DMS79 (cell line): ENCODE measurements at regions not wholly inside any gene's neighbourhood (a gene's known extent, or its start where the extent isn't known, plus 50 kb on each side); places are given as distances from the start of the nearest gene placed in this dataset.
"Not testable (repeated sequence)": the region's sequence is repeated elsewhere in the genome, so short reads cannot be mapped to it uniquely, and the experiment has no call there.

Source experiments
- DNase-seq: peaks from one replicate; lab custom pipeline; 2025; lab: John Stamatoyannopoulos, UW

DNA sequence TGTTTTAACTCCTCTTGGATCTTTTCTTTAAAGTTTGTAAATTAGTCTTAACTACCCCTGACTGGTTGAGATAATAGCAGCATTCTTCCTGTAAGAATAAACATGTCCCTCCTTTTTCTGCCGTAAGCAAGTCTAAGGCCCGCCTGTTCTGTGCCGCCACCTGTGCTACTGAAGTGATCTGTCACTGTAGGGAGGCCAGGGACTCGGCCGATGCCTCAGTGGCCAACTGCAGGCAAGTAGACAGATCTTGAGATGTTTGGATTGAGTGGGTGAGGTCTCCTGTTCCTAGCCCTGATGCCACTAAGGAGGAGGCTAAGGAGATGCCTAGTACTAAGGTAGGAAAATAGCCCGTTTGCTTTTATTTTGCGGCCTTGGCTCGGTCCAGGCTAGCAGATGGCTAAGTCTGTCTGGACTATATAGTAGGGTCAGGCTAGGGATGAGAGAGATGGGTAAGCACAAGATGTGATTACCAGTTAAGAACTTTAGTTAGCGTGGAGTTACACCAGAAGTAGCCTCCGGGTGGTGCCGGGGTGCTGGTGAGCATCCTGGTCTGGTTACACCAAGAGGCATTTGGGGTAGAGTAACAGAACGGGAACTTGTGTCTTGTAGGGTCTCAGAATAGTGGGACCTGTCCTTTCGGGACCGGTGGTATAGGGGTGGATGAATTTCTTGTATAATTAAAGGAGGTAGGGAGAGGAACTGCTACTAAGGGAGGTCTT is 584.2 kb downstream of the SUCLG1 start:
- DNase-seq = no peak

DNA sequence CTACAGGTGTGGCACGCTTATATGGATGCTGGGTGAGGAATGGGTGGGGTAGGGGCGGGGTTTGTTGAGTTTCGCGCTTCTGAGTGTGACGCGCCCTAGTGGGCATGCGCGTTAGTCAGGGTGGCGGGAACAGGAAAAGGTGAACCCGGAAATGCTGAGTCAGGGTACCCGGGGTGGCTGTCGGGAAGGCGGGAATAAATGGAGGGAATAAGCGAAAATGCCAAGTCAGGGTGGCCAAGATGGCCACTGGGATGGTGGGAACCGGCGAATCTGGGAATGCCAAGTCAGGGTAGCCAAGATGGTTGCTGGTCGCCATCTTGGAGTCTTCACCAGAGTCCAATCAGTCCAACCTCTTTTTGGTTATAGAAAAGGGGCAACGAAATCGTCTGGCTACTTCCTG is 585.0 kb downstream of the SUCLG1 start:
- DNase-seq = no peak

DNA sequence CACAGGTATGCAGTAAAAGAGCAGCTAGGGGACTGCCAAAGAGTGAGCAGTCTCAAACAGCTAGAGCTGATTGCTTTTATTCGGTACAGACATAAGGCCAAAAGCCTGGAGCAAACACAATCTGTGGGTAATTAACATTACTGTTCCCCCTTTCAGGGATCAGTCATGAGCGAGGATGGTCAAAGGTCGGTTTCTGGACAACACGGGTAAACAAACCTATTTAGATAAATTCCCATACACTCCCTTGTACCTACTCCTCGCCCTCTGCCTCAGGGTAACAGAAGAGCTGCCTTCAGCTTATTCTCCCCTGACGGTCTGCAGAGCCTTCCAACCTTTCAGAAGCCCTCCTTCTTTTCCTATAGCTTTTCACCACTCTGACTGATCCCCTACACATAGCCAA is 586.0 kb downstream of the SUCLG1 start:
- no peak for DNase-seq

DNA sequence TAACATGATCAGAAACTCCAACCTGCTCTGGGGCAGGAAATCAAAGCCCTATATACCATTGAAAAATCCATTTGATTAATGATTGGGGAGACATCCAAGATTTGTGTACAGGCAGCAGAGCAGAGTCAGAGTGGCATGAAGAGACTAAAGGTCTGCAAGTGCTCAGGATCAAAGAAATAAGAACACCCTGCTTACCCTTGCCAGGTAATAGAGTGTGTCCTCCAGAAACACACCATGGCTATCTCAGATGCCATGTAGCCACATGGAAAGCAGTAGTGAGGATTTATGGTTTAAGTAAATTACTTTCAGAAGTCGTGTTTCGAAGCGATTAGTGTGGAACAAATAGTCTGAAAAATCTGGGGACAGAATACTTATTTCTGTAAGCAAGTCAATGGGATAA is 592.9 kb downstream of the SUCLG1 start:
- DNase-seq = no peak

DNA sequence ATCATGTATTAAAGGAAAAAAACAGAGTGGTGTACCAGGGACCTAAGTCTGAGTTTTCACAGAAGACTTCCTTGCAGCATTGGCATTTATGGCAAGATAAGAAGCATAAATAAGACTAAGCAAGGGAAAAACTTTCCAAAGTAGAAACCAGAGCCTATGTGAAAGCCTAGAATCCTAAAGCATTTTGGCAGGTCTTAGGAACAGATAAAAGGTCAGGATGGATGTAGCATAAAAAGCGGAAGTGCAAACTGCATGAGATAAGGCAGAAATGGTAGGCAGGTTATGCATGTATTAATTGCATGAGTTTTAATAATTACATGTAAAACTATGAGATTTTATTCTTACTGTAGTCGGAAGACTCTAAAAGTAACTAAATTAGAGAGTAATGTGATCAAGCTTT is 596.5 kb downstream of the SUCLG1 start:
- no peak for DNase-seq

DNA sequence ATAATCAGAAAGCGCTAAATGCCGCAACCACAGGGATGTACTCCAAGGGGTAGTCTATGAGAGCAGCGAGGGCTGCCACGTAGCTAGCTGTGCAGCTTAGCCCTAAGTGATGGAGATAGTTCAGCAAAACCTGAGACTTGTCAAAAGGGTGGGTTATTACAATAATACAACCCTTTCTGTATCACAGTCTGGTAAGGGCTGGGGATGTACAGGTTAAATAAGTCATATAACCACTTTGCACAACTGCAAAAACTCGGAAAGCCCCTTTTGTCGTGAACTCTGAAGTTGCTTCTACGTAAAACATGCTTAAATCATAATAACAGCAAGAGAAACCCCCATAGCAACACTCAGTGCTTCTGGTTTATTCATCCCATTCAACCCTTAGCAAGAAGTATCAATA is 598.8 kb downstream of the SUCLG1 start:
- no peak for DNase-seq

DNA sequence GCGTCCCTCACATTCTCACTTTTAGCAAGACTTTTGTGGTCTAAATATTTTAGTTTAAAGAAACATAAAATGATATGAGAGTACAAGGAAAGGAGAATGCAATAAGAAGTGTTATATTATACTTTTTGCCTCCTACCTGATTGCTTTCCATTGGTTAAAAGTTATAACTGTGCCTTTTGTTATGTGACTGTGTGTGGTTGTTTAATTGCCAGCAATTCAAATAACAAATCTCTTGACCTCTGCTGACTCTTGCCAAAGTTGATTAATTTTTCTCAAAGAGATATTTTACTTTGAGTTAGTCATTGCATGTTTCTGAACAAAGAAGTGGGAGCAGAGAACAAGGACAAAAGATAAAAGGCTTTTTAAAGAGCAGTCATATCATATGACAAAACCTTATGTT is 599.5 kb downstream of the SUCLG1 start:
- no peak for DNase-seq

DNA sequence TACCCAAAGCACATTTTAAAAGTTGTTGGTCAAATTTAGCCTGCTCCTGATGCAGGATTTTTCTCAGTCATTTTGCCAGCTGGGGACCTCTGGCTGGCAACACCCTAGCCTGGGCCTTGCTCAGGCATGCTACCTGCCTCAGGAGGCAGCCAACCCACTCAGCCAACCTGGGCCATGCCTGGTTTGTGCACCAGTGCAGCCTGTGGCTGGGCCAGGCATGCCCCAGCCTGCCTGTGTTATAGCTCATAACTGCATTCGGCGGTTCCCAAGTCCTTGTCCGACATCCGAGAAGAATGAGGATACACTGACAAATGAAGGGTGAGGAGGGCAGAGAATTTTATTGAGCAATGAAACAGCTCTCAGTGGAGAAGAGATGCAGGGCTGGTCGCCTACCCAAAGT is 608.0 kb downstream of the SUCLG1 start:
- no peak for DNase-seq

DNA sequence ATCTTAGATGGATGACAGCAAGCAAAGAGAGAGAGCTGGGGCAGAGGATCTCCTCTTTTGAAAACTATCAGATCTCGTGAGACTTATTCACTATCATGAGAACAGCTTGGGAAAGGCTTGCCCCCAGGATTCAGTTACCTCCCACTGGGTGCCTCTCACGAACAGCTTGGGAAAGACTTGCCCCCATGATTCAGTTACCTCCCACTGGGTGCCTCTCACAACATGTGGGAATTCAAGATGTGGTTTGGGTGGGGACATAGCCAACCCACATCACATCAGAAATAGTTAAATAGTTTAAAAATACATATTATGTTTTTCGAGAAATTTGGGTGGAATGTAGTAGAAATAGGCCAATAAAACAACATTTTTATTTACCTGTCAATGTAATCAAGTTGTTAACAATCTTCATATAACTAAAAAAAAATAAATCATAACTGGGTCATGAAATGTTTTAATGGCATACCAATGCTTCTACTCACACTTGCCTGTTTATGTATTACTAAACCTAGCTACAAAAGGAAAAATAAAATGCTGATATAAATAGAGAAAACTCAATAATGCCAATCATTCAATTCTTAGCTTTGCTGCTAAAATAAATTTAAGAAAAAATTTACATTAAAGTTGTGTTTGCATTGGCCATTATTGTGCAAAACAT is 608.9 kb downstream of the SUCLG1 start:
- DNase-seq = no peak

DNA sequence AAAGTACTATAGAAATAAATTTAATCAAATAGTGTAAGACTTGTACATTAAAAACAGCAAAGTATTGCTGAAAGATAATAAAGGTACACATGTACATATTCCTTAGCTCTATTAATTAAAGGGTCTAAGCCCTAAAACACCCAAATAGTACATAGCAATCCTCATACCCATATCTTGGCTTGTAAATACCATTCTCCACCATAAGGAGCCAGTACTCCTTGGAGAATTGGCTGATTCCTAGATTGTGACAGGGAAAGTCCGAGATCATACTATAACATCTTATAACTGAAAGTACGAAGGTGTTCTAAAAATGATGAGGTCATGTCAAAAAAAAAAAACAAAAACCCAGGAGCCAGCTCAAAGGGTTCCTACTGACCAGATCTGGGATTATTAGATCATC is 614.6 kb downstream of the SUCLG1 start:
- DNase-seq = no peak

DNA sequence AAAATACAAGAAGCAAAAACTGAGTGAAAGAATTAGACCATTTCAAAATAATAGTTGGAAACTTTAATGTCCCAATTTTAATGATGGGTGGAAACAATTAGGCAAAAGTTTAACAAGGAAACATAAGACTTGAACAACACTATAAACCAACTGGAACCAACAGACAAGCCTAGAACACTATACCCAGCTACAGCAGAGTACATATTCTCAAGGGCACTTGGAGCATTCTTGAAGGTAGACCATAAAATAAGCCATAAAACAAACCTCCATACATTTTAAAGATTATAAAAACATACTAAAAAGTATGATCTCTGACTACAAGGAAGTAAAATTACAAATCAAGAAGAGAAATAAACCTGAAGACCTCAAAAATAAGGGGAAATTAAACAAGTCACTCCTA is 616.7 kb downstream of the SUCLG1 start:
- DNase-seq = no peak

DNA sequence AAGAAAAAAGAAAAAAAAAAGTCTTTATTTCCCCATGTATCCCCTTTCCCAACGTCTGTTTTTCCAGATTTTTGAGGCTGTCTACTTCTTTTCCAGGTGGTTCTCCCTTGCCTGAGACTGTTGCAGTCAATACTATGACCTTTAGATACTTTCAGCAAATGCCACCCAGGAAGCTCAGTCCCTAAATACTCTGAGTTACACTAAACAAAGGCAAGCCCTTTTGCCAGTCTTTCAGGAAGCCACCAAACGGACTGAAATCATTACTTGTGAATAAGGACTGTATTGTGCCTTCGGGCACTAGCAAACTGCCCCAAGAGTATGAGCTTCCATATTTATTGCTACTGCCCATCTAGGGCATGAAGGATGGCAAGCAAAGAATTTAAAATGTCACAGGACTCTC is 621.3 kb downstream of the SUCLG1 start:
- DNase-seq = no peak

DNA sequence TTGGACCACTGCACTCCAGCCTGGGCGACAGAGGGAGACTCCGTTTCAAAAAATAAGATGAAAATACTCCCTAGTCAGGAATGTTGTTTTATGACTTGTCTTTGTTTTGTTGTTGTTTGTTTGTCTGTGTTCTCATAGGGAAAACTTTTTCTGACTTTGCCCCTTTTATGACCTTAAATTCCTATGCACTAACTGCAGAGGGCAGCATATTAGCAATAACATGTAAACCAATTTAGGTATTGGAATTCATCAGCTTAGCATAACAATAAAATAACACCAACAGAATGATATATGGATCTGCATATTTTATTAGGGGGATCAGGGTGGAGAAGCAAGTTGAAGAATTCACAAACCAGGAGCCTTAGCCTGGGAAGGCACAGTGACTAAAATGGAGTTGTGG is 631.5 kb downstream of the SUCLG1 start:
- DNase-seq = no peak

DNA sequence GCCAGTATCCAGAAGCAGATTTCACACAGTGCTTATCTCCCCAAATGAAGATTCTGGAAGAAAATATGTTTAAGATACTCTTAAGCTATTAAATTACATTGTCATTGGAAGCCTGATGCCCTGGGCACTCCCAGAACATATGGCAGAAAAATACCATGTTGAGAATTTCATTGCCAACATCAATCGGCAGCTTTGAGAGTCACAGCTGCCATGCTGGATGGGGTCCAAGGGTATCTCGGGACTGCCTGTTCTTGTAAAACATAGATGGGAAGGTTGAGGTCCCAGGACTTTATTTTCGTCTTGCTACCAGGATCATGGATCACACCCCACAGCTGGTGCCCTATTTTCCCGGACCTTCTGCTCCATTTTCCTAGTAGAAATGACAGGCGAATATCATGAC is 632.5 kb downstream of the SUCLG1 start:
- DNase-seq = no peak

DNA sequence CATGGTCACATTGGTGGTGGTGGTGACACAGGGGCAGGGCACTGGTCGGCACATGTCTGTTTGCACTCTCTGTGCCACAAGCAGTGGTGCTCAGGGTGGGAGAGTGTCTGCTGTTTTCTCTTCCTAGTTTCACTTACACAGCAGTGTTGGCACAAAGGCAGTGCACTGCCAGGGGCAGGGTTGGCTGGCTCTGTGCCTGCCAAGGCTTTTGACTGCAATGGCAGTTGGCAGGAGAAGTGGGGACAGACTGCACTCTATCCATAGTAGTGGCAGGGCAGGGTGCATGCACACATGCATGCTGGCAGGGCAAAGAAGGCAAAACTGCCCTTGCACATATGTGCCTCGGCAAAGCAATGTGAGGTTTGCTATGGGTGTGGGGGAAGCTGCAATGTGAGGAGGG is 635.9 kb downstream of the SUCLG1 start:
- no peak for DNase-seq

DNA sequence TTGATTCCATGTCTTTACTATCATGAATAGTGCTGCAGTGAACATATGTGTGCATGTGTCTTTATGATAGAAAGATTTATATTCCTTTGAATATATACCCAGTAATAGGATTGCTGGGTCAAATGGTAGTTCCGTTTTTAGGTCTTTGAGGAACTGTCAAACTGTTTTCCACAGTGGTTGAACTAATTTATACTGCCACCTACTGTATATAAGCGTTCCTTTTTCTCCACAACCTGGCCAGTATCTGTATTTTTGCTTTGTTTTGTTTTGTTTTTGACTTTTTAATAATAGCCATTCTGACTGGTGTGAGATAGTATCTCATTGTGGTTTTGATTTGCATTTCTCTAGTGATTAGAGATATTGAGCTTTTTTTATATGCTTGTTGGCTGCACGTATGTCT is 641.6 kb downstream of the SUCLG1 start:
- no peak for DNase-seq

DNA sequence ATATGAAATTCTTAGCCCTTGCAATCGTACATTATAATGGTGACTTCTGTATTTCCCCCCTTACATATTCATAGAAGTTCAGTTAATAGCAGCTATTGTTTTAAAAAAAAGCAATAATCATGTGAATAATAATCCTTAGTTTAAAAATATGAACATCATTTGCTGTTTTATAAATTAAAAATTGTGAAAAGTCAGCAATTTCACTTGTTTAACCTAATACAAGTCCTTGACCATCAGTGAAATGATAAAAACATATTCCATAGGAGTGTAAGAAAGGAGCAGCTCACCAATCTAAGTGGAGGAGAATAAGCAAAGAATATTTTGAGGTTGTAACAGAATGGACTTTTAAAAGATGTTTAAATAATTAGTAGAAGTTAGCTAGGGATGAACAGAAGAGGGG is 650.2 kb downstream of the SUCLG1 start:
- no peak for DNase-seq

DNA sequence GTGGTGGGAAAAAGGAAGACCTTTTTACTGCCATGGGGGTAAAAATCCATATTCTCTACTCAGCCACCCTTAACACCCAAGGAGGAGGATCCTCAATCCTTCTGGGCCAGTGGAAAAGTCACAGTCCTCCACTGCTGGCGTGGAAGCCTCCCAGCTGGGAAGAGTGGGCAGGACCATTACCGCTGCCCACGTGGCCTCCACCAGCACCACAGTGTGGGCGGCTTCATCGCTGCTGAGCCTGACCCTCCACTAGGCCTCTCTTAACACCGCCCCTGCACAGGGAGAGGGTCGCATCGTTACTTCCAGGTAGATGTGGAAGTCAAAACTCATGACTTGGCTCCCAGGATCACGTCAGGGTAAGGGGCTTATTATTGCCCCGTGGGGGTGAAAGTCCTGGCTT is 656.5 kb downstream of the SUCLG1 start:
- DNase-seq = no peak

DNA sequence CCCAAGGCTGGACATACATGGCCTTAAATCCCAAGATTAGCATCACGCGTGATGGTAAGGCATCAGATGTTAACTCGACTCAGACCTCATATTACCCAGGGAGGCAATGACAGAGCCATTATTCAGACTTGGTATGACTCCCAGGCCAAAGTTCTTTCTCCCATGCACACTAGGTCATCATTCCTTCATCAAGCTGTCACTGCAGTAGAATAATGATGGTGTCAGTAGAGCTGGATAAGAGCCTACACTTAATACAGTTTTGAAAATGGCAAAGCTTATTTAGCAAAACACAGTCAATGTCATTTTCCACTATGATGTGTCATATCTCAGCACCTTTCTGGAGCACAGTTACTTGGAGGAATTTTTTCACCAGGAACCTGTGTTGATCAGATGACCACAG is 663.3 kb downstream of the SUCLG1 start:
- DNase-seq = no peak

DNA sequence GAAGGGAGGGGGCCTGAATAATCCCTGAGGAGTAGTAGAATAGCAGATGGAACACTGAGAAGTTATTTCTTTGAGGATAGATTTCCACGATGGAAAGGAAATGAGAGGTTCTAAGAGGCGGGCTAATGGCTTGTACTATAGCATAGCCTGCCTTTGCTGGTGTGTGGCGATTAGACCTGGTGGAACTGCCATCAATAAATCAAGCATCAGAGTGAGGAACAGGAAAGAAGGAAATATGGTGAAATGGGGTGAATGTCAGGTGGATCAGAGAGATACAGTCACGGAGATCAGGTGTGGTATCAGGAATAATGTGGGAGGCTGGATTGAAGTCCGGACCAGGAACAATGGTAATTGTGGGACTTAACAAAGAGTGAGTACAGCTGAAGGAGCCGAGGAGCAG is 668.6 kb downstream of the SUCLG1 start:
- DNase-seq = not testable (repeated sequence)

DNA sequence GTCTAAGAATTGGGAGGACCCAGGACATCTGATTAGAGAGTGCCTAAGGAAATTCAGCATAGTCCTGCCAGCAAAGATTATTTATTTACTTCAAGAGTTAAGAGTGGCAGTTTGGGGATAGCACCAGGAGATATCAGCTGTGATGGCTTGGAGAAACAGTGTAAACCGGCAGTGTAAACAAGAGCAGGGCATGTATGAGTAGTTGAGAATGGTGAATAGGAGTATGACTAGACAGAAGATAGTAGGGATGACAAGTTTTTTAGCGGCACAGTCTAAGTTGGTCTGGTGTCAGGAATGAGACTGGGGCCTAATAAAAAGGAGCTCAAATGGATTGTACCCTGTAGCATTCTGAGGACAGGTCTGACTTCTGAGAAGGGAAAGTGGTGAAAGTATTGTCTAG is 669.4 kb downstream of the SUCLG1 start:
- not testable (repeated sequence) for DNase-seq

DNA sequence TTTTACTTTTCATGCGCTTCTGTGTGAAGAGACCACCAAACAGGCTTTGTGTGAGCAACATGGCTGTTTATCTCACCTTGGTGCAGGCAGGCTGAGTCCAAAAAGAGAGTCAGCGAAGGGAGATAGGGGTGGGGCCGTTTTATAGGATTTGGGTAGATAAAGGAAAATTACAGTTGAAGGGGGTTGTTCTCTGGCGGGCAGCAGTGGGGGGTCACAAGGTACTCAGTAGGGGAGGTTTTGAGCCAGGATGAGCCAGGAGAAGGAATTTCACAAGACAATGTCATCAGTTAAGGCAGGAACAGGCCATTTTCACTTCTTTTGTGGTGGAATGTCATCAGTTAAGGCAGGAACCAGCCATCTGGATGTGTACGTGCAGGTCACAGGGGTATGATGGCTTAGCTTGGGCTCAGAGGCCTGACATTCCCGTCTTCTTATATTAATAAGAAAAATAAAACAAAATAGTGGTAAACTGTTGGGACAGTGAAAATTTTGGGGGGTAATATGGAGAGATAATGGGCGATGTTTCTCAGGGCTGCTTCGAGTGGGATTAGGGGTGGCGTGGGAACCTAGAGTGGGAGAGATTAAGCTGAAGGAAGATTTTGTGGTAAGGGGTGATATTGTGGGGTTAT is 670.0 kb downstream of the SUCLG1 start:
- DNase-seq = not testable (repeated sequence)

DNA sequence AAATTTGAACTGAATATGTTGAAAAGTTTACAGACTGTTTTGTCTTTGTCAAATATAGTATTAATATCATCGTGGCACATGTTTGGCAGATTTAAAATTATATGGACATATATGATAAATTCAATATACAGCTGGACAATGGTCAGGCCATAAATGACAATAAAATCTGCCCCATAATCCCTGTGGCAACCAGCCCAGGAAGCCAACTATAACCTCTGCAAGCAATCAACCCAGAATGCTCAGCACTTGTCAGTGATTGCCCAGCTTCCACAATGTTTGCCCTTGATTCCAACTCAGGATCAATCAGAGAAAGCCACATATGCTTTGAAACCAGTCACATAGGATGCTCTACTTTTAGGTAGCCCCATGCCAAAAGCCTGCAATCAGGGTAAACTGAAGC is 671.9 kb downstream of the SUCLG1 start:
- no peak for DNase-seq

DNA sequence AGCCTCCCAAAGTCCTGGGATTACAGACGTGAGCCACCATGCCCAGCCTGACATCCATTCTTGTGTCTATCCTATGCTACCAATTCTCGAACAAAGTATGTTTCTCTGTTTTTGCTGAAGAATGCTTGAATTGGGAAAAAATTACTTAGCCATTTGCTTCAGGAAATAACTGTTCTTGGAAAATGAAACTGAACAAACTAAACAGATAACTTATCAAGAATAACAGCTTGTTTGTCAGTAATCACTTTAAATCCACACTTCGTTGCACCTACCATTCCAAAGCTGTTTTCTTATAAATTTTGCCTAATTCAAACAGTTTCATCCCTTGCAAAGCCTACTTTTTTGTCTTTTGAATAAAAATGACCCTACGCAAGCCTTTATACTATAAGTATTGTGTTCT is 672.9 kb downstream of the SUCLG1 start:
- no peak for DNase-seq
